Endodermal cell (in vitro differentiated cells): ENCODE measurements at regions not wholly inside any gene's neighbourhood (a gene's known extent, or its start where the extent isn't known, plus 50 kb on each side); places are given as distances from the start of the nearest gene placed in this dataset.

Source experiments
- DNase-seq: peaks from one replicate; pipeline ENCODE4 v3.0.0-alpha.2; 2017
- H3K27ac ChIP-seq: 2 replicates; pipeline ENCODE4 v1.5.1; 2013; ENCODE audit warnings: mild to moderate bottlenecking, low read depth, low read length, moderate library complexity
- H3K27me3 ChIP-seq: 2 replicates; pipeline ENCODE4 v1.6.1; 2013; ENCODE audit warnings: mild to moderate bottlenecking, low read length, moderate library complexity; ENCODE audit not compliant: insufficient read depth, control insufficient read depth, poor library complexity, severe bottlenecking
- H3K36me3 ChIP-seq: 2 replicates; pipeline ENCODE4 v1.7.0; 2013; ENCODE audit warnings: mild to moderate bottlenecking, low read length, moderate library complexity; ENCODE audit not compliant: control insufficient read depth, insufficient read depth
- H3K4me1 ChIP-seq: one replicate; pipeline ENCODE4 v1.7.0; 2013; ENCODE audit warnings: low read length; ENCODE audit not compliant: control insufficient read depth, insufficient read depth
- H3K4me3 ChIP-seq: 2 replicates; pipeline ENCODE4 v1.5.1; 2013; ENCODE audit warnings: mild to moderate bottlenecking, low read length, moderate library complexity
- H3K9ac ChIP-seq: 2 replicates; pipeline ENCODE4 v1.6.1; 2013; ENCODE audit warnings: mild to moderate bottlenecking, low read length, moderate library complexity; ENCODE audit not compliant: poor library complexity, severe bottlenecking; ENCODE audit errors: extremely low read depth
- H3K9me3 ChIP-seq: 2 replicates; pipeline ENCODE4 v1.6.1; 2013; ENCODE audit warnings: mild to moderate bottlenecking, low read length, moderate library complexity; ENCODE audit not compliant: control insufficient read depth
- H3K27ac Mint-ChIP-seq: 2 replicates; pipeline ENCODE4 v1.8.0; 2020; ENCODE audit warnings: mixed read lengths
- H3K27me3 Mint-ChIP-seq: 2 replicates; pipeline ENCODE4 v1.8.0; 2021; ENCODE audit warnings: mild to moderate bottlenecking, mixed read lengths; ENCODE audit not compliant: insufficient read depth
- H3K36me3 Mint-ChIP-seq: 2 replicates; pipeline ENCODE4 v1.8.0; 2020; ENCODE audit warnings: low read depth, mixed read lengths
- H3K4me1 Mint-ChIP-seq: 2 replicates; pipeline ENCODE4 v1.8.0; 2020; ENCODE audit warnings: mixed read lengths
- H3K4me3 Mint-ChIP-seq: 2 replicates; pipeline ENCODE4 v1.8.0; 2020; ENCODE audit warnings: mild to moderate bottlenecking, moderate library complexity, mixed read lengths
- H3K9me3 Mint-ChIP-seq: 2 replicates; pipeline ENCODE4 v1.8.0; 2020; ENCODE audit warnings: mild to moderate bottlenecking, mixed read lengths
- WGBS, 2 experiments: methylation state at CpG; one replicate each; pipeline versions ENCODE4 v1.1.5 to v1.1.7; 2013; ENCODE audit warnings: missing lambda C conversion rate in 2 of 2, mixed read lengths in 1 of 2; ENCODE audit not compliant: insufficient coverage in 1 of 2, insufficient read length in 1 of 2; 5-methylcytosine and 5-hydroxymethylcytosine counted together
- TF ChIP-seq, protein P1 (sequence below): fragments of 200-600 bp; sonication (generic); conservative IDR thresholded peaks from 2 replicates; pipeline ENCODE4 v1.5.0; 2021; ENCODE audit warnings: antibody characterized with exemption, mild to moderate bottlenecking

DNA sequence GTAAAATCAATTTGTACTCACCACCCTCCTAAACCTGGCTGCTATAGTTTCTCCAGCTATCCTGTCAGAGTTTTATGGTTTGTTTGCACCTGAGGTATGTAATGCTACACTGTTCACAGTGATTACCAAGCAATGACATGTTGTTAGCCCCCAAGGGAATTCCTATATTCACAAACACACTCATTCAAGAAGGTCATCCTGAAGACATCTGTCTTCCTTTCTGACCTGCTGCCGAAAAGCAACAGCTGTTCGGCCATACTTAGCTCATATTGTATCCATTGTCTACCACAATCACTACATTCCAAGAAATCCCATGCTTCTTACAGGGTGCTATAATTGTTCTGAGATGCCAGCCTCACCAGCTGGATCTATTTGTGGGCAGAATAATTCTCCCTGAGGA, 160.1 kb upstream of the GYPA start:
- H3K4me3 Mint-ChIP-seq: no peak overlapping the region
- DNase-seq: no peak
- H3K27ac ChIP-seq: no peak overlapping the region
- H3K27ac Mint-ChIP-seq: no peak overlapping the region
- H3K4me1 Mint-ChIP-seq: peaks cover 13% of the 10 kb centered on the region
- H3K9ac ChIP-seq: no peak overlapping the region
- H3K9me3 Mint-ChIP-seq: no peaks in the 10 kb centered on the region
- TF ChIP-seq, protein P1, sequence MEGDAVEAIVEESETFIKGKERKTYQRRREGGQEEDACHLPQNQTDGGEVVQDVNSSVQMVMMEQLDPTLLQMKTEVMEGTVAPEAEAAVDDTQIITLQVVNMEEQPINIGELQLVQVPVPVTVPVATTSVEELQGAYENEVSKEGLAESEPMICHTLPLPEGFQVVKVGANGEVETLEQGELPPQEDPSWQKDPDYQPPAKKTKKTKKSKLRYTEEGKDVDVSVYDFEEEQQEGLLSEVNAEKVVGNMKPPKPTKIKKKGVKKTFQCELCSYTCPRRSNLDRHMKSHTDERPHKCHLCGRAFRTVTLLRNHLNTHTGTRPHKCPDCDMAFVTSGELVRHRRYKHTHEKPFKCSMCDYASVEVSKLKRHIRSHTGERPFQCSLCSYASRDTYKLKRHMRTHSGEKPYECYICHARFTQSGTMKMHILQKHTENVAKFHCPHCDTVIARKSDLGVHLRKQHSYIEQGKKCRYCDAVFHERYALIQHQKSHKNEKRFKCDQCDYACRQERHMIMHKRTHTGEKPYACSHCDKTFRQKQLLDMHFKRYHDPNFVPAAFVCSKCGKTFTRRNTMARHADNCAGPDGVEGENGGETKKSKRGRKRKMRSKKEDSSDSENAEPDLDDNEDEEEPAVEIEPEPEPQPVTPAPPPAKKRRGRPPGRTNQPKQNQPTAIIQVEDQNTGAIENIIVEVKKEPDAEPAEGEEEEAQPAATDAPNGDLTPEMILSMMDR: no peak
- no peaks in the 10 kb centered on the region for H3K4me1 ChIP-seq
- H3K4me3 ChIP-seq: no peak overlapping the region
- H3K36me3 Mint-ChIP-seq: no peaks in the 10 kb centered on the region
- no peaks in the 10 kb centered on the region for H3K9me3 ChIP-seq
- no peaks in the 10 kb centered on the region for H3K36me3 ChIP-seq
- H3K27me3 Mint-ChIP-seq: no peaks in the 10 kb centered on the region
- H3K27me3 ChIP-seq: no peaks in the 10 kb centered on the region
- WGBS, 2 experiments: 93 to 100% methylated on average over 2 of the region's 2 CpGs

- Histone ChIP-seq H3K4me3 (no peak overlapping the region), H3K36me3 (no peaks in the 10 kb centered on the region), H3K9me3 (no peaks in the 10 kb centered on the region), H3K4me1 (no peaks in the 10 kb centered on the region), H3K9ac (no peak overlapping the region), H3K27ac (no peak overlapping the region), H3K27me3 (no peaks in the 10 kb centered on the region)
- Mint-ChIP-seq H3K27ac (peak overlapping the region; percentile 71), H3K27me3 (no peaks in the 10 kb centered on the region), H3K4me3 (no peak overlapping the region), H3K36me3 (no peaks in the 10 kb centered on the region), H3K9me3 (no peaks in the 10 kb centered on the region), H3K4me1 (peaks cover 13% of the 10 kb centered on the region)
- 90 to 94% methylated on average over 6 to 7 of the region's 7 CpGs for WGBS, 2 experiments
- TF ChIP-seq, protein P1: no peak
- no peak for DNase-seq
These were observed 162.4 kb upstream of the GYPA start for GRCh38 chr4:144302704-144303536.

DNA sequence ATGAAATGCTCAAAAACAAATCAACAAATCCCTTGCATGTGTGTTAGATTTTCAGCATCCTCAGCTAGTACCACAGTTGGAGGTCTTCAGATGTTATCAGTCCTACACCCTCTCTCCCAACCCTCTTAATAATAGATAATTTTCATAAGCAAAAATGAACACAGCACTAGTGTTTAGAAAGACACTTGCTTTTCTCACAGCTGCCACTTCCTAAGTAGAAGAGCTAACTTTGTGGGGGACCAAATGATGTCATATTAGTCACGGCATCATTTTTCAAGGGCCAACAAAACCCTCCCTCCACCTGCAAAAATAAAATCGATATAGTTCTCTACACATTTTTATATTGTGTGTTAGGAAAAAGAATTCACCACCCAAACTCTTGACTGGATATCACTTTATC, 163.5 kb upstream of the GYPA start:
- Mint-ChIP-seq H3K4me3 (no peak overlapping the region), H3K27me3 (no peaks in the 10 kb centered on the region), H3K4me1 (peaks cover 13% of the 10 kb centered on the region), H3K9me3 (no peaks in the 10 kb centered on the region), H3K27ac (no peak overlapping the region), H3K36me3 (no peaks in the 10 kb centered on the region)
- Histone ChIP-seq H3K27ac (no peak overlapping the region), H3K4me1 (no peaks in the 10 kb centered on the region), H3K9me3 (no peaks in the 10 kb centered on the region), H3K9ac (no peak overlapping the region), H3K4me3 (no peak overlapping the region), H3K36me3 (no peaks in the 10 kb centered on the region), H3K27me3 (no peaks in the 10 kb centered on the region)
- no peak for DNase-seq
- TF ChIP-seq, protein P1: no peak
- 100% methylated on average over 1 of the region's 2 CpGs; no CpG with 5 or more reads in 1 of the 2 experiments for WGBS, 2 experiments
